Type B pancreatic cell (in vitro differentiated cells): ENCODE measurements at regions not wholly inside any gene's neighbourhood (a gene's known extent, or its start where the extent isn't known, plus 50 kb on each side); places are given as distances from the start of the nearest gene placed in this dataset.

ENCODE experiments used
- DNase-seq: peaks from one replicate; pipeline ENCODE4 v3.0.0; 2021; ENCODE audit warnings: mixed read lengths; ENCODE audit not compliant: unreplicated experiment; ENCODE audit errors: extremely low spot score
- H3K27ac Mint-ChIP-seq: 2 replicates; pipeline ENCODE4 v1.8.0; 2021; ENCODE audit warnings: mild to moderate bottlenecking, mixed read lengths
- H3K27me3 Mint-ChIP-seq: 2 replicates; pipeline ENCODE4 v1.8.0; 2021; ENCODE audit warnings: mixed read lengths
- H3K36me3 Mint-ChIP-seq: 2 replicates; pipeline ENCODE4 v1.8.0; 2021; ENCODE audit warnings: mixed read lengths
- H3K4me1 Mint-ChIP-seq: one replicate; pipeline ENCODE4 v1.8.0; 2021; ENCODE audit warnings: mixed read lengths; ENCODE audit not compliant: unreplicated experiment
- H3K4me3 Mint-ChIP-seq: 2 replicates; pipeline ENCODE4 v1.8.0; 2021; ENCODE audit warnings: mild to moderate bottlenecking, mixed read lengths
- H3K9me3 Mint-ChIP-seq: 2 replicates; pipeline ENCODE4 v1.8.0; 2021; ENCODE audit warnings: mixed read lengths
- TF ChIP-seq, protein P1 (sequence below): fragments of 200-600 bp; sonication (generic); conservative IDR thresholded peaks from 2 replicates; pipeline ENCODE4 v1.5.0; 2021; ENCODE audit warnings: antibody characterized with exemption, mild to moderate bottlenecking

DNA sequence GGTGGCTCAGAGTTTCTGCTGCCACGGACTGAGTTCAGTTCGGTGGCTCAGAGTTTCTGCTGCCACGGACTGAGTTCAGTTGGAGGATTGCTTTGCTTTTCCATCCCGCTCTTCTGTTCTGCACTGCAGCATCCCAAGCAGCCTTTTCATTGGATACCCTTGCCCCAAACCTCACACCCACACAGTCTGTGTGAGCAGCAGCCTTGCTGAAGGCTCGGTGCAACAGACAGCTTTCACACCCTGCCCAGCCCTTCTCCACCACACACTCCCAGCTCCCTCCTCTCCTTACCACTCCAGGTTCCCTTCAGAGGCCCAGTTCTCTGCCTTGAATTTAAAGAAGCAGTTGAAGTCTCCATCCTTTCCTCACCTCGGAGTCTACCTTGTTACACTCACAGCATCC is 52.5 kb upstream of the CHD6 start:
- no peaks in the 10 kb centered on the region for H3K36me3 Mint-ChIP-seq
- H3K27me3 Mint-ChIP-seq: peaks cover 11% of the 10 kb centered on the region
- H3K27ac Mint-ChIP-seq: no peak overlapping the region
- TF ChIP-seq, protein P1, sequence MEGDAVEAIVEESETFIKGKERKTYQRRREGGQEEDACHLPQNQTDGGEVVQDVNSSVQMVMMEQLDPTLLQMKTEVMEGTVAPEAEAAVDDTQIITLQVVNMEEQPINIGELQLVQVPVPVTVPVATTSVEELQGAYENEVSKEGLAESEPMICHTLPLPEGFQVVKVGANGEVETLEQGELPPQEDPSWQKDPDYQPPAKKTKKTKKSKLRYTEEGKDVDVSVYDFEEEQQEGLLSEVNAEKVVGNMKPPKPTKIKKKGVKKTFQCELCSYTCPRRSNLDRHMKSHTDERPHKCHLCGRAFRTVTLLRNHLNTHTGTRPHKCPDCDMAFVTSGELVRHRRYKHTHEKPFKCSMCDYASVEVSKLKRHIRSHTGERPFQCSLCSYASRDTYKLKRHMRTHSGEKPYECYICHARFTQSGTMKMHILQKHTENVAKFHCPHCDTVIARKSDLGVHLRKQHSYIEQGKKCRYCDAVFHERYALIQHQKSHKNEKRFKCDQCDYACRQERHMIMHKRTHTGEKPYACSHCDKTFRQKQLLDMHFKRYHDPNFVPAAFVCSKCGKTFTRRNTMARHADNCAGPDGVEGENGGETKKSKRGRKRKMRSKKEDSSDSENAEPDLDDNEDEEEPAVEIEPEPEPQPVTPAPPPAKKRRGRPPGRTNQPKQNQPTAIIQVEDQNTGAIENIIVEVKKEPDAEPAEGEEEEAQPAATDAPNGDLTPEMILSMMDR: no peak
- DNase-seq: no peak
- H3K4me3 Mint-ChIP-seq: no peak overlapping the region
- no peaks in the 10 kb centered on the region for H3K4me1 Mint-ChIP-seq
- H3K9me3 Mint-ChIP-seq: no peaks in the 10 kb centered on the region

DNA sequence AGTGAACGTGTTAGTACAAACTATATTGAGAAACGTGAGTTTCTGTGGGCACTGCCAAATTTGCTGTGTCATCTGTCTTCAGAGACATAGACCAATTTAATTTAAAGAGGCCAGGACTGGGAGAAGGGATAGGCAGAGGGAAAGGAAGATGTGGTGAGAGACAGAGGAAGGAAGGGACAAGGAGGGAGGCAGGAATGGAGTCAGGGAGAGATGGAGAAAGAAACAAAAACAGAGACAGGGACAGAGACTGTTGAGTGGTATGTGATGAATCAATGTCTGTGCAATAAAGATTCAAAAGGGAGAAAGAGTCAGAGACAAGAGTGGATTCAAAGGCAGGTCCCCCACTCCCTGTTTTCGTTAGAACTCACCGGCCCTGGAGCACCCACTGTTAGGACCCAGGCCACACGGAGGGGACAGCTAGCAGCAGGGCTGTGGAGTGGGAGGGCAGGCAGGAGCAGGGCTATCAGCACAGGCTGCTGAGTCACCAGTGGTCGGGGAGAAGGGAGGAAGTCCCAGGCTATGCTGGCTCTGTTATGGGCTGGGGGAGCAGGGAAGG is 51.6 kb upstream of the CHD6 start:
- H3K27ac Mint-ChIP-seq: no peak overlapping the region
- H3K4me1 Mint-ChIP-seq: no peaks in the 10 kb centered on the region
- TF ChIP-seq, protein P1: no peak
- no peaks in the 10 kb centered on the region for H3K36me3 Mint-ChIP-seq
- no peak overlapping the region for H3K4me3 Mint-ChIP-seq
- peaks cover 6% of the 10 kb centered on the region for H3K27me3 Mint-ChIP-seq
- no peaks in the 10 kb centered on the region for H3K9me3 Mint-ChIP-seq
- DNase-seq: no peak

GRCh38 chr20:41668057-41668749 is 50.0 kb upstream of the CHD6 start:
- TF ChIP-seq, protein P1: no peak
- H3K27me3 Mint-ChIP-seq: peaks cover 6% of the 10 kb centered on the region
- no peak for DNase-seq
- no peaks in the 10 kb centered on the region for H3K9me3 Mint-ChIP-seq
- H3K4me3 Mint-ChIP-seq: no peak overlapping the region
- no peak overlapping the region for H3K27ac Mint-ChIP-seq
- no peaks in the 10 kb centered on the region for H3K36me3 Mint-ChIP-seq
- no peaks in the 10 kb centered on the region for H3K4me1 Mint-ChIP-seq
